ENCODE measurements at regions not wholly inside any gene's neighbourhood (a gene's known extent, or its start where the extent isn't known, plus 50 kb on each side); places are given as distances from the start of the nearest gene placed in this dataset.

DNA sequence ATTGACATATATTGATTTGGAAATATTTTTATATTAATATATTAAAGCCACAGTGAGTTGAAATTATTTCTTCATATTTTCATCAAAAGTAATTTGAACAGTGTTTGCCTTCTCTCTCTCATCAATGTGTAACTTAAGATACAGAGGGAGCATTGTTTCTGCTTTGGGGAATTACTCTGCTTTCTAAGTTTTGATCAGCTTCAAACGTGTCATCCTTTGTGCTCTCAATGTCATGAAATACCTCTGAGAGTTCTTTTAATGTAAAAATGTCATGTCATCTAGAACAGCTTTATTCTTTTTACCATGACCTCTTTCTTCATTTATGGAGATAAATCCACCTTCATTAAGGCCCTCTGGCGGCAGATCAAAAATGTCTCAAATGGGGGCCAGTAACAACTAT, 259.4 kb upstream of the STXBP5 start:
- TF ChIP-seq, protein P1, sequence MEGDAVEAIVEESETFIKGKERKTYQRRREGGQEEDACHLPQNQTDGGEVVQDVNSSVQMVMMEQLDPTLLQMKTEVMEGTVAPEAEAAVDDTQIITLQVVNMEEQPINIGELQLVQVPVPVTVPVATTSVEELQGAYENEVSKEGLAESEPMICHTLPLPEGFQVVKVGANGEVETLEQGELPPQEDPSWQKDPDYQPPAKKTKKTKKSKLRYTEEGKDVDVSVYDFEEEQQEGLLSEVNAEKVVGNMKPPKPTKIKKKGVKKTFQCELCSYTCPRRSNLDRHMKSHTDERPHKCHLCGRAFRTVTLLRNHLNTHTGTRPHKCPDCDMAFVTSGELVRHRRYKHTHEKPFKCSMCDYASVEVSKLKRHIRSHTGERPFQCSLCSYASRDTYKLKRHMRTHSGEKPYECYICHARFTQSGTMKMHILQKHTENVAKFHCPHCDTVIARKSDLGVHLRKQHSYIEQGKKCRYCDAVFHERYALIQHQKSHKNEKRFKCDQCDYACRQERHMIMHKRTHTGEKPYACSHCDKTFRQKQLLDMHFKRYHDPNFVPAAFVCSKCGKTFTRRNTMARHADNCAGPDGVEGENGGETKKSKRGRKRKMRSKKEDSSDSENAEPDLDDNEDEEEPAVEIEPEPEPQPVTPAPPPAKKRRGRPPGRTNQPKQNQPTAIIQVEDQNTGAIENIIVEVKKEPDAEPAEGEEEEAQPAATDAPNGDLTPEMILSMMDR (IDR thresholded peaks at IDR 0.05): no peak
- TF ChIP-seq POLR2A (IDR thresholded peaks at IDR 0.05): no peak
